SK-N-SH treated with all-trans-retinoic acid at 6 μM for 48 hours (cell line): ENCODE measurements at regions not wholly inside any gene's neighbourhood (a gene's known extent, or its start where the extent isn't known, plus 50 kb on each side); places are given as distances from the start of the nearest gene placed in this dataset.

Source experiments
- ATAC-seq: fragments of 200-7000 bp; cut with Tn5 transposase; 3 replicates; pipeline ENCODE4 v1.9.1; 2020; ENCODE audit warnings: mild to moderate bottlenecking, moderate library complexity
- ARNTL ChIP-seq: fragments of 450-650 bp; formaldehyde crosslinking; IDR thresholded peaks from 2 replicates; pipeline ENCODE4 v1.5.0; 2020; ENCODE audit warnings: low read depth, mild to moderate bottlenecking, moderate library complexity, borderline replicate concordance
- BACH2 ChIP-seq: fragments of 250-450 bp; sonication (Bioruptor Pico); IDR thresholded peaks from 2 replicates; pipeline ENCODE4 v1.9.0; 2021; ENCODE audit warnings: mild to moderate bottlenecking, borderline replicate concordance
- ESRRG ChIP-seq: fragments of 250-450 bp; sonication (Bioruptor Pico); IDR thresholded peaks from 2 replicates; pipeline ENCODE4 v1.6.1; 2021; ENCODE audit warnings: mild to moderate bottlenecking
- GLIS3 ChIP-seq: fragments of 250-450 bp; sonication (Bioruptor Pico); IDR thresholded peaks from 2 replicates; pipeline ENCODE4 v1.5.0; 2020; ENCODE audit warnings: mild to moderate bottlenecking, moderate library complexity
- ISL1 ChIP-seq: fragments of 250-450 bp; sonication (Bioruptor Pico); IDR thresholded peaks from 2 replicates; pipeline ENCODE4 v2.1.2; 2022; ENCODE audit warnings: mild to moderate bottlenecking, moderate library complexity
- OSR1 ChIP-seq: fragments of 250-450 bp; sonication (Bioruptor Pico); IDR thresholded peaks from 2 replicates; pipeline ENCODE4 v1.8.0; 2022; ENCODE audit warnings: moderate library complexity, mild to moderate bottlenecking, inconsistent platforms
- PPARA ChIP-seq: fragments of 250-450 bp; sonication (Bioruptor Pico); IDR thresholded peaks from 2 replicates; pipeline ENCODE4 v1.5.0; 2020; ENCODE audit warnings: mild to moderate bottlenecking, borderline replicate concordance
- SNAI2 ChIP-seq: fragments of 250-450 bp; sonication (Bioruptor Pico); IDR thresholded peaks from 2 replicates; pipeline ENCODE4 v1.5.0; 2020; ENCODE audit warnings: mild to moderate bottlenecking, moderate library complexity
- TOX ChIP-seq: fragments of 250-450 bp; sonication (Bioruptor Pico); IDR thresholded peaks from 2 replicates; pipeline ENCODE4 v1.8.0; 2021; ENCODE audit warnings: mild to moderate bottlenecking, moderate library complexity, borderline replicate concordance
- ZC3H10 ChIP-seq: fragments of 250-450 bp; sonication (Bioruptor Pico); IDR thresholded peaks from 2 replicates; pipeline ENCODE4 v1.5.1; 2021; ENCODE audit warnings: mild to moderate bottlenecking, moderate library complexity
- ZFP3 ChIP-seq: fragments of 250-450 bp; sonication (Bioruptor Pico); IDR thresholded peaks from 2 replicates; pipeline ENCODE4 v1.5.0; 2020; ENCODE audit warnings: mild to moderate bottlenecking, moderate library complexity
- ZFP30 ChIP-seq: fragments of 450-650 bp; formaldehyde crosslinking; IDR thresholded peaks from 2 replicates; pipeline ENCODE4 v1.5.0; 2022; ENCODE audit warnings: mild to moderate bottlenecking, moderate library complexity
- ZNF565 ChIP-seq: fragments of 450-650 bp; formaldehyde crosslinking; conservative IDR thresholded peaks from 2 replicates; pipeline ENCODE4 v1.5.0; 2020; ENCODE audit warnings: low read depth, mild to moderate bottlenecking, moderate library complexity
- ZNF70 ChIP-seq: fragments of 450-650 bp; formaldehyde crosslinking; IDR thresholded peaks from 2 replicates; pipeline ENCODE4 v1.5.0; 2020; ENCODE audit warnings: mild to moderate bottlenecking, moderate library complexity
- ZNF8 ChIP-seq: fragments of 450-650 bp; formaldehyde crosslinking; IDR thresholded peaks from 2 replicates; pipeline ENCODE4 v1.5.0; 2020; ENCODE audit warnings: mild to moderate bottlenecking, moderate library complexity
- TF ChIP-seq, protein P1 (sequence below): fragments of 250-450 bp; sonication (Bioruptor Pico); IDR thresholded peaks from 2 replicates; pipeline ENCODE4 v1.5.1; 2020; ENCODE audit warnings: low read depth, mild to moderate bottlenecking, moderate library complexity
- TF ChIP-seq, protein P2 (sequence below): fragments of 250-450 bp; sonication (Bioruptor Pico); IDR thresholded peaks from 2 replicates; pipeline ENCODE4 v1.5.1; 2021; ENCODE audit warnings: mild to moderate bottlenecking, moderate library complexity
- TF ChIP-seq, protein P3 (sequence below): fragments of 250-450 bp; sonication (Bioruptor Pico); IDR thresholded peaks from 2 replicates; pipeline ENCODE4 v1.8.0; 2021; ENCODE audit warnings: low read depth, mild to moderate bottlenecking, moderate library complexity, borderline replicate concordance
- TF ChIP-seq, protein P4 (sequence below): fragments of 250-450 bp; sonication (Bioruptor Pico); IDR thresholded peaks from 2 replicates; pipeline ENCODE4 v1.5.0; 2020; ENCODE audit warnings: mild to moderate bottlenecking, moderate library complexity
- TF ChIP-seq, protein P5 (sequence below): fragments of 250-450 bp; sonication (Bioruptor Pico); IDR thresholded peaks from 2 replicates; pipeline ENCODE4 v1.8.0; 2020; ENCODE audit warnings: mild to moderate bottlenecking, moderate library complexity, borderline replicate concordance

DNA sequence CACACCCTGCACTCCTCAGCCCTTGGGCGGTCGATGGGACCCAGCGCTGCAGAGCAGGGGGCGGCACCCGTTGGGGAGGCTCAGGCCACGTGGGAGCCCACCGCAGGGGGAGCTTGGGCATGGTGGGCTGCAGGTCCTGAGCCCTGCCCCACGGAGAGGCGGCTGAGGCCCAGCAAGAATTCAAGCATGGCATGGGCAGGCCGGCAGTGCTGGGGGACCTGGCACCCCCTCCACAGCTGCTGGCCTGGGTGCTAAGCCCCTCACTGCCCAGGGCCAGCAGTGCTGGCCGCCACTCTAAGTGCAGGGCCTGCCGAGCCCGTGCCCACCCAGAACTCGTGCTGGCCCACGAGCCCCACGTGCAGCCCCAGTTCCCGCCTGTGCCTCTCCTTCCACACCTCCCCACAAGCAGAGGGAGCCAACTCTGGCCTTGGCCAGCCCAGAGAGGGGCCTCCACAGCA lies 555.0 kb upstream of the ADGRL4 start:
- ATAC-seq = no peak
- TF ChIP-seq, protein P1, sequence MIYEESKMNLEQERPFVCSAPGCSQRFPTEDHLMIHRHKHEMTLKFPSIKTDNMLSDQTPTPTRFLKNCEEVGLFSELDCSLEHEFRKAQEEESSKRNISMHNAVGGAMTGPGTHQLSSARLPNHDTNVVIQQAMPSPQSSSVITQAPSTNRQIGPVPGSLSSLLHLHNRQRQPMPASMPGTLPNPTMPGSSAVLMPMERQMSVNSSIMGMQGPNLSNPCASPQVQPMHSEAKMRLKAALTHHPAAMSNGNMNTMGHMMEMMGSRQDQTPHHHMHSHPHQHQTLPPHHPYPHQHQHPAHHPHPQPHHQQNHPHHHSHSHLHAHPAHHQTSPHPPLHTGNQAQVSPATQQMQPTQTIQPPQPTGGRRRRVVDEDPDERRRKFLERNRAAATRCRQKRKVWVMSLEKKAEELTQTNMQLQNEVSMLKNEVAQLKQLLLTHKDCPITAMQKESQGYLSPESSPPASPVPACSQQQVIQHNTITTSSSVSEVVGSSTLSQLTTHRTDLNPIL = no peak
- TF ChIP-seq SNAI2 (no peak), PPARA (CRISPR knock-in tag) (no peak), GLIS3 (CRISPR knock-in tag) (no peak), ZFP3 (CRISPR knock-in tag) (no peak), OSR1 (CRISPR knock-in tag) (no peak), BACH2 (CRISPR knock-in tag) (no peak), ZNF565 (CRISPR knock-in tag) (no peak), ISL1 (CRISPR knock-in tag) (no peak), ARNTL (CRISPR knock-in tag) (no peak)
- TF ChIP-seq, protein P2, sequence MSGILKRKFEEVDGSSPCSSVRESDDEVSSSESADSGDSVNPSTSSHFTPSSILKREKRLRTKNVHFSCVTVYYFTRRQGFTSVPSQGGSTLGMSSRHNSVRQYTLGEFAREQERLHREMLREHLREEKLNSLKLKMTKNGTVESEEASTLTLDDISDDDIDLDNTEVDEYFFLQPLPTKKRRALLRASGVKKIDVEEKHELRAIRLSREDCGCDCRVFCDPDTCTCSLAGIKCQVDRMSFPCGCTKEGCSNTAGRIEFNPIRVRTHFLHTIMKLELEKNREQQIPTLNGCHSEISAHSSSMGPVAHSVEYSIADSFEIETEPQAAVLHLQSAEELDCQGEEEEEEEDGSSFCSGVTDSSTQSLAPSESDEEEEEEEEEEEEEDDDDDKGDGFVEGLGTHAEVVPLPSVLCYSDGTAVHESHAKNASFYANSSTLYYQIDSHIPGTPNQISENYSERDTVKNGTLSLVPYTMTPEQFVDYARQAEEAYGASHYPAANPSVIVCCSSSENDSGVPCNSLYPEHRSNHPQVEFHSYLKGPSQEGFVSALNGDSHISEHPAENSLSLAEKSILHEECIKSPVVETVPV = no peak

DNA sequence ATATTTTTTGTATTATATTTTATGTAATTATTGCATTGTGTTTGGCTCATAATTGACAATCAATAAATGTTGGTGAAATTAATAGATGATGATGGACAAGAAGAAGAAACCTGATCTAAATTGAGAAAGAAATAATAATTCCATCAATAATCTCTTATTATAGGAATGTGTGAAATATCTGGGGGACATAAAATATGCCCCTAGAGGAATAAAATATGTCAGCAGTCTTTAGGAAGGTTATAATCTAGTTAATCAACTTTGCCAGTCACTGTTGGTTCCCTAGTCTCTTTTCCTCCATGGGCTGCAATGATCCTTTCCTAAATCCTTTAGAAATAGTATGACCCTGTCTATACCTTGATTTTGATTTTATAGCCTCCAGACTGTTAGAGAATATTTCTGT lies 549.7 kb upstream of the ADGRL4 start:
- ATAC-seq = no peak
- no peak for TF ChIP-seq ZNF565 (CRISPR knock-in tag)
- TF ChIP-seq ZNF8 (CRISPR knock-in tag) = no peak
- no peak for TF ChIP-seq GLIS3 (CRISPR knock-in tag)
- TF ChIP-seq, protein P1 = no peak

DNA sequence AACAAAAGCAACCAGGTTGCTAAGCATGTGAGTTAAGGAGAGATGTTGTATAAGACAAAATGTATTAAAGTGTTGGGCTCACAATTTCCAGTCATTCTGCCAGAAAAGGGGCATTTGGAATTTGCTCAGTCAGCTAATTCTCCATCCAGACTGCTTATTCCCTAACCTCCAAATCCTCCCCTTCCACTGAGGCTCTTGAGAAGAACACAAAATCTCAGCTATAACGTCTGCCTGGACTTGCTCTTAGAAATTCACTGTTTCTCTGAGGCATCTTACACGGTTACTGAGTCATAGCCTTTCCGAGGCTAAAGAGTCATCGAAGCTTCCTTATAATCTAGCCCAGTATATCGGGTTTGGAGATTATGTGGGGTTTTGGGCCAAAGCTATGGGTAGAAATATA lies 548.2 kb upstream of the ADGRL4 start:
- no peak for TF ChIP-seq ZFP3 (CRISPR knock-in tag)
- no peak for TF ChIP-seq TOX (CRISPR knock-in tag)
- TF ChIP-seq OSR1 (CRISPR knock-in tag) = no peak
- TF ChIP-seq ESRRG (CRISPR knock-in tag) = no peak
- TF ChIP-seq, protein P3, sequence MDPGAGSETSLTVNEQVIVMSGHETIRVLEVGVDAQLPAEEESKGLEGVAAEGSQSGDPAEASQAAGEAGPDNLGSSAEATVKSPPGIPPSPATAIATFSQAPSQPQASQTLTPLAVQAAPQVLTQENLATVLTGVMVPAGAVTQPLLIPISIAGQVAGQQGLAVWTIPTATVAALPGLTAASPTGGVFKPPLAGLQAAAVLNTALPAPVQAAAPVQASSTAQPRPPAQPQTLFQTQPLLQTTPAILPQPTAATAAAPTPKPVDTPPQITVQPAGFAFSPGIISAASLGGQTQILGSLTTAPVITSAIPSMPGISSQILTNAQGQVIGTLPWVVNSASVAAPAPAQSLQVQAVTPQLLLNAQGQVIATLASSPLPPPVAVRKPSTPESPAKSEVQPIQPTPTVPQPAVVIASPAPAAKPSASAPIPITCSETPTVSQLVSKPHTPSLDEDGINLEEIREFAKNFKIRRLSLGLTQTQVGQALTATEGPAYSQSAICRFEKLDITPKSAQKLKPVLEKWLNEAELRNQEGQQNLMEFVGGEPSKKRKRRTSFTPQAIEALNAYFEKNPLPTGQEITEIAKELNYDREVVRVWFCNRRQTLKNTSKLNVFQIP (CRISPR knock-in tag) = no peak
- ATAC-seq = no peak

DNA sequence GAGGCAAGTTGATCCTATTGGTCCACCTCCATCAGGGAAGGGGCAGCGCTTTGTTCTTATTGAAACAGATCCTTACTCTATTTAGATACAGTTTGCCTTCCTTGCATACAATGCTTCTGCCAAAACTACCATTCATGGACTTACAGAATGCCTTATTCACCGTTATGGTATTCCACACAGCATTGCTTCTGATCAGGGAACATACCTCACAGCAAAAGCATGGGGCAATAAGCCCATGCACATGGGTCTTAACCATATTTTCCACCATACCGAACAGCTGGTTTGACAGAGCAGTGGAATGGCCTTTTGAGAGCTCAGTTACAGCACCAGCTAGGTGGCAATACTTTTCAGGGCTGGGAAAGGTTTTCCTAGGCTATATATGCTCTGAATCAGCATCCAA lies 544.8 kb upstream of the ADGRL4 start:
- ATAC-seq = no peak
- TF ChIP-seq ZFP30 = no peak
- TF ChIP-seq, protein P2 = no peak
- TF ChIP-seq BACH2 (CRISPR knock-in tag) = no peak
- TF ChIP-seq TOX (CRISPR knock-in tag) = no peak
- TF ChIP-seq ZC3H10 (CRISPR knock-in tag) = no peak
- no peak for TF ChIP-seq ESRRG (CRISPR knock-in tag)
- TF ChIP-seq, protein P4, sequence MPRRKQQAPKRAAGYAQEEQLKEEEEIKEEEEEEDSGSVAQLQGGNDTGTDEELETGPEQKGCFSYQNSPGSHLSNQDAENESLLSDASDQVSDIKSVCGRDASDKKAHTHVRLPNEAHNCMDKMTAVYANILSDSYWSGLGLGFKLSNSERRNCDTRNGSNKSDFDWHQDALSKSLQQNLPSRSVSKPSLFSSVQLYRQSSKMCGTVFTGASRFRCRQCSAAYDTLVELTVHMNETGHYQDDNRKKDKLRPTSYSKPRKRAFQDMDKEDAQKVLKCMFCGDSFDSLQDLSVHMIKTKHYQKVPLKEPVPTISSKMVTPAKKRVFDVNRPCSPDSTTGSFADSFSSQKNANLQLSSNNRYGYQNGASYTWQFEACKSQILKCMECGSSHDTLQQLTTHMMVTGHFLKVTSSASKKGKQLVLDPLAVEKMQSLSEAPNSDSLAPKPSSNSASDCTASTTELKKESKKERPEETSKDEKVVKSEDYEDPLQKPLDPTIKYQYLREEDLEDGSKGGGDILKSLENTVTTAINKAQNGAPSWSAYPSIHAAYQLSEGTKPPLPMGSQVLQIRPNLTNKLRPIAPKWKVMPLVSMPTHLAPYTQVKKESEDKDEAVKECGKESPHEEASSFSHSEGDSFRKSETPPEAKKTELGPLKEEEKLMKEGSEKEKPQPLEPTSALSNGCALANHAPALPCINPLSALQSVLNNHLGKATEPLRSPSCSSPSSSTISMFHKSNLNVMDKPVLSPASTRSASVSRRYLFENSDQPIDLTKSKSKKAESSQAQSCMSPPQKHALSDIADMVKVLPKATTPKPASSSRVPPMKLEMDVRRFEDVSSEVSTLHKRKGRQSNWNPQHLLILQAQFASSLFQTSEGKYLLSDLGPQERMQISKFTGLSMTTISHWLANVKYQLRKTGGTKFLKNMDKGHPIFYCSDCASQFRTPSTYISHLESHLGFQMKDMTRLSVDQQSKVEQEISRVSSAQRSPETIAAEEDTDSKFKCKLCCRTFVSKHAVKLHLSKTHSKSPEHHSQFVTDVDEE = no peak
- no peak for TF ChIP-seq ZNF70 (CRISPR knock-in tag)
- TF ChIP-seq ZFP3 (CRISPR knock-in tag) = no peak
- TF ChIP-seq, protein P1 = no peak
- TF ChIP-seq, protein P5, sequence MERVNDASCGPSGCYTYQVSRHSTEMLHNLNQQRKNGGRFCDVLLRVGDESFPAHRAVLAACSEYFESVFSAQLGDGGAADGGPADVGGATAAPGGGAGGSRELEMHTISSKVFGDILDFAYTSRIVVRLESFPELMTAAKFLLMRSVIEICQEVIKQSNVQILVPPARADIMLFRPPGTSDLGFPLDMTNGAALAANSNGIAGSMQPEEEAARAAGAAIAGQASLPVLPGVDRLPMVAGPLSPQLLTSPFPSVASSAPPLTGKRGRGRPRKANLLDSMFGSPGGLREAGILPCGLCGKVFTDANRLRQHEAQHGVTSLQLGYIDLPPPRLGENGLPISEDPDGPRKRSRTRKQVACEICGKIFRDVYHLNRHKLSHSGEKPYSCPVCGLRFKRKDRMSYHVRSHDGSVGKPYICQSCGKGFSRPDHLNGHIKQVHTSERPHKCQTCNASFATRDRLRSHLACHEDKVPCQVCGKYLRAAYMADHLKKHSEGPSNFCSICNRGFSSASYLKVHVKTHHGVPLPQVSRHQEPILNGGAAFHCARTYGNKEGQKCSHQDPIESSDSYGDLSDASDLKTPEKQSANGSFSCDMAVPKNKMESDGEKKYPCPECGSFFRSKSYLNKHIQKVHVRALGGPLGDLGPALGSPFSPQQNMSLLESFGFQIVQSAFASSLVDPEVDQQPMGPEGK (CRISPR knock-in tag) = no peak
- no peak for TF ChIP-seq ZNF8 (CRISPR knock-in tag)
- TF ChIP-seq PPARA (CRISPR knock-in tag) = no peak
- TF ChIP-seq SNAI2 = no peak
- TF ChIP-seq OSR1 (CRISPR knock-in tag) = no peak
